ENCODE measurements at regions not wholly inside any gene's neighbourhood (a gene's known extent, or its start where the extent isn't known, plus 50 kb on each side); places are given as distances from the start of the nearest gene placed in this dataset.

- H3K36me3 ChIP-seq (ENCODE audit: insufficient read depth), result no peaks in the 10 kb centered on the region
- no peak for DNase-seq (ENCODE audit: low spot score)
- no peak overlapping the region for H3K4me3 ChIP-seq
- ATAC-seq, result no peak
- Mint-ChIP-seq H3K9me3 (peaks cover 97% of the 10 kb centered on the region), H3K4me3 (no peak overlapping the region), H3K36me3 (ENCODE audit: low read depth) (peaks cover 34% of the 10 kb centered on the region), H3K4me1 (no peaks in the 10 kb centered on the region), H3K27ac (no peak overlapping the region), H3K27me3 (ENCODE audit: insufficient read depth, low read depth, poor library complexity) (peaks cover 3% of the 10 kb centered on the region)
- no peaks in the 10 kb centered on the region for H4K20me1 ChIP-seq (replicated peaks; ENCODE audit: insufficient read depth)
- no peaks in the 10 kb centered on the region for H3K27me3 ChIP-seq (ENCODE audit: insufficient read depth)
- H3K4me1 ChIP-seq (ENCODE audit: insufficient read depth), result no peaks in the 10 kb centered on the region
- H2AFZ ChIP-seq, result no peak overlapping the region
- H3K79me2 ChIP-seq (replicated peaks; ENCODE audit: insufficient read depth), result no peaks in the 10 kb centered on the region
- TF ChIP-seq POLR2AphosphoS5 (IDR thresholded peaks at IDR 0.05; ENCODE audit: low read depth), result no peak
- no peak for TF ChIP-seq STAT1 (IDR thresholded peaks at IDR 0.05; ENCODE audit: unreplicated experiment)
- no peak for TF ChIP-seq ETS1 (IDR thresholded peaks at IDR 0.05)
- no peak for TF ChIP-seq ZNF331 (CRISPR knock-in tag; IDR thresholded peaks at IDR 0.05; ENCODE audit: low read depth)
- TF ChIP-seq ZNF462 (CRISPR knock-in tag; IDR thresholded peaks at IDR 0.05), result no peak
- TF ChIP-seq CTCF (conservative IDR thresholded peaks at IDR 0.05; ENCODE audit: low read depth in 2 of 2), result no peak
- no peak for TF ChIP-seq ZNF114 (CRISPR knock-in tag; IDR thresholded peaks at IDR 0.05)
- no peak for TF ChIP-seq EZH2phosphoT487 (IDR thresholded peaks at IDR 0.05; ENCODE audit: unreplicated experiment)
- no peak for TF ChIP-seq JUNB (IDR thresholded peaks at IDR 0.05; ENCODE audit: unreplicated experiment)
- no peak for TF ChIP-seq CREB1 (CRISPR knock-in tag; IDR thresholded peaks at IDR 0.05; ENCODE audit: low read depth)
- TF ChIP-seq NANOG (IDR thresholded peaks at IDR 0.05; ENCODE audit: borderline replicate concordance), result no peak
- no peak for TF ChIP-seq EZH2 (IDR thresholded peaks at IDR 0.05; ENCODE audit: low read depth, unreplicated experiment)
- H3F3A ChIP-seq (replicated peaks; ENCODE audit: low read depth), result no peaks in the 10 kb centered on the region
- H3K4me2 ChIP-seq, result no peak overlapping the region
- H3K27ac ChIP-seq (ENCODE audit: low read depth), result no peak overlapping the region
- H3K9me2 ChIP-seq (ENCODE audit: insufficient read depth), result no peaks in the 10 kb centered on the region
Measured at GRCh38 chr7:69203871-69204270, 394.4 kb upstream of the AUTS2 start.
